Prostate gland (tissue), 2 donors: ENCODE measurements at regions not wholly inside any gene's neighbourhood (a gene's known extent, or its start where the extent isn't known, plus 50 kb on each side); places are given as distances from the start of the nearest gene placed in this dataset.

Experiments used
- POLR2A ChIP-seq: fragments of 450-650 bp; IDR thresholded peaks from one replicate; pipeline ENCODE4 v1.6.1; 2016; ENCODE audit warnings: antibody characterized with exemption, mild to moderate bottlenecking
- POLR2AphosphoS5 ChIP-seq: sonication (generic); formaldehyde crosslinking; IDR thresholded peaks from one replicate; pipeline ENCODE4 v1.6.1; 2017; ENCODE audit warnings: antibody characterized with exemption
- TF ChIP-seq, protein P1 (sequence below), 4 experiments: fragments of 200-600 bp in 2 of 4; fragments of 450-650 bp in 2 of 4; sonication (generic) in 2 of 4; IDR thresholded peaks; 1 replicate in 3 of 4; 2 replicates in 1 of 4; pipeline ENCODE4 v1.5.1; 2016 to 2019; ENCODE audit warnings: antibody characterized with exemption in 4 of 4, mild to moderate bottlenecking in 2 of 4, moderate library complexity in 2 of 4

DNA sequence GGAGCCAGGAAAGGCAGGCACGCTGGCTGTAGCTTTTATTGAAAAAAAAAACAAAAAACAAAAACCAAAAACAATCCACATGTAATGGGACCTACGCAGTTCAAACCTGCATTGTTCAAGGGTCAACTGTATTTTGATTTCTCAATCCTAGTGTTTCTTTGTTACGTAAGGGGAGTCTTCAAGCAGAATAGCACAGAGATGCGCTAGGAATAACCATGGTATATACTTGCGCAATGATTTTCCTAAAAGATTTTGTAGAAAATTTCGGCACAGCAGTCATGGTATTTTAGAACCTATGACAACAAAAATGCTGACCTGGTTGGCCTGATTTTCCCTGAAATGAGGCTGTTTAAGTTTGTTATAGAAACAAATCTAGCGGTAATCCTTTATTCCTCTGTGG is 1110.5 kb upstream of the WWC1 start:
- TF ChIP-seq, protein P1, sequence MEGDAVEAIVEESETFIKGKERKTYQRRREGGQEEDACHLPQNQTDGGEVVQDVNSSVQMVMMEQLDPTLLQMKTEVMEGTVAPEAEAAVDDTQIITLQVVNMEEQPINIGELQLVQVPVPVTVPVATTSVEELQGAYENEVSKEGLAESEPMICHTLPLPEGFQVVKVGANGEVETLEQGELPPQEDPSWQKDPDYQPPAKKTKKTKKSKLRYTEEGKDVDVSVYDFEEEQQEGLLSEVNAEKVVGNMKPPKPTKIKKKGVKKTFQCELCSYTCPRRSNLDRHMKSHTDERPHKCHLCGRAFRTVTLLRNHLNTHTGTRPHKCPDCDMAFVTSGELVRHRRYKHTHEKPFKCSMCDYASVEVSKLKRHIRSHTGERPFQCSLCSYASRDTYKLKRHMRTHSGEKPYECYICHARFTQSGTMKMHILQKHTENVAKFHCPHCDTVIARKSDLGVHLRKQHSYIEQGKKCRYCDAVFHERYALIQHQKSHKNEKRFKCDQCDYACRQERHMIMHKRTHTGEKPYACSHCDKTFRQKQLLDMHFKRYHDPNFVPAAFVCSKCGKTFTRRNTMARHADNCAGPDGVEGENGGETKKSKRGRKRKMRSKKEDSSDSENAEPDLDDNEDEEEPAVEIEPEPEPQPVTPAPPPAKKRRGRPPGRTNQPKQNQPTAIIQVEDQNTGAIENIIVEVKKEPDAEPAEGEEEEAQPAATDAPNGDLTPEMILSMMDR (IDR thresholded peaks at IDR 0.05), result no peak
- no peak for TF ChIP-seq POLR2AphosphoS5
- no peak for TF ChIP-seq POLR2A
